HUDEP-2 (cell line): ENCODE measurements at regions not wholly inside any gene's neighbourhood (a gene's known extent, or its start where the extent isn't known, plus 50 kb on each side); places are given as distances from the start of the nearest gene placed in this dataset.
"Not testable (repeated sequence)": the region's sequence is repeated elsewhere in the genome, so short reads cannot be mapped to it uniquely, and the experiment has no call there.

Experiments
- DNase-seq, 76 experiments: peaks; one replicate each; lab custom pipeline; 2025; ENCODE audit not compliant: unreplicated experiment in 76 of 76; lab: John Stamatoyannopoulos, UW

DNA sequence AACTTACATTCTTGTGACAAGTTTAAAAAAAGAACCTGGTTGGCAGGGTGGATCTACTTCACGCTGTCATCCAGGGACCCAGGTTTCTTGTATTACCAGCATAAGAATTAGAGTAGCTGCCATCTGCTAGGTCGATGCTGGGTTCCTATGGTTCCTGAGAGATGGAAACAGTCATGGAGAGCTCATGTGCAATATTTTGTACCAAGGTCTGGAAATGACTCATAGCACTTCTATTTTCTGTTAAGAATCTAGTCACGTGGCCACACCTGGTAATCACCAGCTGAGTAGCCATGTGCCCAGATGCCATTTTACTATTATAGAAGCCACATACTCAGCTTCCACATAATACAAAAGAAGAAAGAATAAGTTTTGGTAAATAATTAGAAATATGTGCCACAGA, 171.3 kb downstream of the CD83 start:
- no peak for DNase-seq

DNA sequence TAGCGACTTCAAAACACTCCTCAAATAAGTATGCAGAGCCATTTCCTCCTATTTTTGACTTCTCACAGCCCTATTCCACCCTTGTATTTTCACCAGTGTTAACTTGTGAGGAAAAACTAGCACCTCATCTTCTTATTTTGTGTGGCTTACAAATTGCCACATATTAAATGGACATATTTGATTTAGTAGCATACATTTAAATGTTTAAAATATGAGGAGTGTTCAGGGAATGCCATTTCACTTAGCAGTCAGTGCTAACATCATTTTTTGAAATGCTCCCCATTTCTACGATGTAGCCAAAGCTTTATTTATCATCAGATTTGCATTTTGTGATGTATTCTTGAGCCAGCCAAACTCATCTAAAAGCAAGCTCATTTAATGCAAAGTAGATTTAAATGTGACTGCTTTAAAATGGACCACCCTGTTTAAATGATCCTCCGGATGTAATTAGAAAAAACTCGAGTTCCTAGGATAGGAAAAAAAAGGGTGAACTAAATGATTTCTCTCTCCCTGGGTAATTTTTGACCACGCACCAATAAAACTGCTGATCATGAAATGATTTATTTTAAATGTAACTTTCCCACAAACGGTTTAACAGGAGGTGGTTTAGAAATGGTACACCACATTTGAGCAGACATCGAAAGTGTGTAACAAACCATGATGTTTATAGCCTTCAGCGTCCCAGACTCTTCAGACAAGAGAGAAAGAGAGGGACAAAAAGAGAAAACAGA, 172.6 kb downstream of the CD83 start:
- no peak for DNase-seq

DNA sequence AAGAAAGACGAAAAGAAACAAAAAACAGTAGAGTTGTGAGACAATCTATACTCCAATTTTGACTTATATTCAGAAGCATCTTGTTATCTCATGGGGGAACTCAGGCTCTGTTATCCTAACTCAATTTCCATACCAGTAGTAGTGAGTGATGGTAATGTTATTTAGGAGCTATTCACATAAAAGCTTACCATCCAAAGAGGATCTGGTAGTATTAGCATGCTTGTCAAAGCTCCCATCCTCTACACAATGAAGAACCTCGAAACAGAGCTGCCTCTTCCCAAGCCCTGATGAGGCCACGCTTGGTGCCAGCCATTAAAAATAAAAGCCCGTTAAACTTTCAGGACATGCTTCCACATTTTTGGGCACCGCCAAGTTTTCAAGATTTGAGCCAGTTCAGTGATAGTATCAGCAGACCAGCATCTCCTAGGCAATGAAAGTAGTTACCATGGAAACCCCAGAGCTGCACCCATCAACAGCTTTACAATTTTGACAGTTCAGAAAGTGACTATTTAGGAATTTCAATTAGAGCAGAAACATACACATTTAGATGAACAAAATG, 173.3 kb downstream of the CD83 start:
- no peak for DNase-seq

DNA sequence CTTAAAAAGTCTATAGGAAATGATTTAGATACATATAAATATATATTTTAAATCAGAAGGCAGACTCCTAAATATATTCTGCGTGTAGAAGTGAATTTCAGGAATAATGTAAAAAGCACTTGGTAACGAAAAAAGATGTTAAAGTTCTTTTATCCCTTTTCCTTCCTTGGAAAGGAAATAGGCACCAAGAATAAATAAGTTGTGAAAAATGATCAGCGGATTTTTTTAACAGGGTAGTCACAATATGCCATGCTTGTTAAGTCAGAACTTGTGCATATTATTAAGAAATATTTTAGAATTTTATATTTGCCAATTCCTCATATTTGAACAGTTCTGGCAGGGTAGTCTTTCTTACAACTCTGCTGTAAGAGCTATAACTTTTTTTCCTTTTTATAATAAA, 173.8 kb downstream of the CD83 start:
- DNase-seq, result no peak

DNA sequence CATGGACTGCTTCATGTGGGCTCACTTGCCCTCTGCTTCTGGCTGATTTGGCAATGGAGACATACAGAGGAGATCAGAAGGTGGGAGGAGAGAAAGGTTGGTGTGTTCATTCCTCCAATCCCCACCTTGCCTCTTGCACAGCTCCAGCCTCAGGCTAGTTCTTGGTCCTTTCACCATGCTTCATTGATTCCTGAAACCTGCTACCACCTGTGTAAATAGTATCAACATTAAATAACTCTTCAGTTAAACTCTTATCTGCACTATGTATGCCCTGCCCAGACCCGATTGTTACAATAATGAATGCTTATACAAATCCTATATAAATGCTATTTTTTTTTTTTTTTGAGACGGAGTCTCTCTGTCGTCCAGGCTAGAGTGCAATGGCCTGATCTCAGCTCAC, 174.5 kb downstream of the CD83 start:
- no peak for DNase-seq

DNA sequence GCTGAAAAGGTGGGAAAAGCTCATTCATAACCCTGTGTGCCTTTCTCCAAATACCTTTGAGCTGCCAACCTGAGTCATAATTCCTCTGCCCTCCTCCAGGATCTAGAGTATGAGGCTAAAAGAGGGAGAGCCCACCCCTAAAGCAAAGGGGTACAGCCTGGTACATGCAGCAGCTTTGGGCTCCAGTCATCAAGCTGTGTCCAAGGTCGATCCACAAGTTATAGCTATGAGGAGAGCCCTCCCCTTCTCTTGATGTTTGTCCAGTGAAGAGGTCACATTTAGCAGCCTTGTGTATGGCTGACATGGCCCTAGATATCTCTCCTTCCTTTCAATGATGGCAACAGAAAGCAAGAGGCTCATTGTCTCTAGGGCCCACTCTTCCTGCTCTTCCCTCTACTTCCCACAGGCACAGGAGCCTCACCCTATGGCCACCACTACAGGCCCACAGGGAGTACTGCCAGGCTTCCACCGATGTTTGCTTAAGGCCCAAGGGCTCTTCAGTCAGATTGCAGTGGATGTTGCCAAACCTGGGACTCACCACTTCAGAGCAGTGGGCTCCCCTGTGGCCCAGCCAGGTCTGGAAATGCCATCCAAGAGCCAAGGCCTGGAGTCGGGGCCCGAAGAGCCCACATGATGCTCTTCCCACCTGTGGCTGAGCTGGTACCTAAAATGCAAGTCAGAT, 176.8 kb downstream of the CD83 start:
- DNase-seq, result no peak

DNA sequence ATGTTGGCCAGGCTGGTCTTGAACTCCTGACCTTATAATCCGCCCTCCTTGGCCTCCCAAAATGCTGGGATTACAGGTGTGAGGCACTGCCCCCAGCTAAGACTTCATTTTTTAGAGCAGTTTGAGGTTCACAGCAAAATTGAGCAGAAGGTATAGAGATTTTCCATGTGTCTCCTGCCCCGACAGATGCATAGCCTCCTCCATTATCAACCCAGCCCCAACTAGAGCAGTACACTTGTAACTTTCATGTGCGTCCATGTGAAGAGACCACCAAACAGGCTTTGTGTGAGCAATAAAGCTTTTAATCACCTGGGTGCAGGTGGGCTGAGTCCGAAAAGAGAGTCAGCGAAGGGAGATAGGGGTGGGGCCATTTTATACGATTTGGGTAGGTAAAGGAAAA, 179.1 kb downstream of the CD83 start:
- not testable (repeated sequence) for DNase-seq

DNA sequence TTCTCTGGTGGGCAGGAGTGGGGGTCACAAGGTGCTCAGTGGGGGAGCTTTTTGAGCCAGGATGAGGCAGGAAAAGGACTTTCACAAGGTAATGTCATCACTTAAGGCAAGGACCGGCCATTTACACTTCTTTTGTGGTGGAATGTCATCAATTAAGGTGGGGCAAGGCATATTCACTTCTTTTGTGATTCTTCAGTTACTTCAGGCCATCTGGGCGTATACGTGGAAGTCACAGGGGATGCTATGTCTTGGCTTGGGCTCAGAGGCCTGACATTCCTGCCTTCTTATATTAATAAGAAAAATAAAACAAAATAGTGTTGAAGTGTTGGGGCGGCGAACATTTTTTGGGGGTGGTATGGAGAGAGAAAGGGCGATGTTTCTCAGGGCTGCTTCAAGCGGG, 179.5 kb downstream of the CD83 start:
- not testable (repeated sequence) for DNase-seq

DNA sequence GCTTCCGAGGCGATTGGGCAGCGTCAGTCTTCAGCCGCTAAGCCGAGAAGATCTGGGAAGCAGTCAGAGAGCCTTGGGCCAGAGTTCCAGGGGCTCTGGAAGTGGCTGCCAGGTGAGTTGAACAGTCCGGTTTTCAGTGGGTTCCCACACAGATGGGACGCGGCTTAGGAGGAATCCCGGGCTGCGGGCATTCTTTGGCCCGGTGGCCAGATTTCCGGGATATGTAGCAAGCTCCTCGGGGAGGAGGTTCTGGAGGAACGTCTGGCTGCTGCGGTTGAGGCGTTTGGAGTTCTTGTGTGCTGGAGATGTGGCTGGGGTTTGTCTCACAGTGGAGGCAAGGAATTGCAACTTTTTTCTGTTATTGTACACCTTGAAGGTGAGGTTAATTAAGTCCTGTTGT, 182.6 kb downstream of the CD83 start:
- not testable (repeated sequence) for DNase-seq

DNA sequence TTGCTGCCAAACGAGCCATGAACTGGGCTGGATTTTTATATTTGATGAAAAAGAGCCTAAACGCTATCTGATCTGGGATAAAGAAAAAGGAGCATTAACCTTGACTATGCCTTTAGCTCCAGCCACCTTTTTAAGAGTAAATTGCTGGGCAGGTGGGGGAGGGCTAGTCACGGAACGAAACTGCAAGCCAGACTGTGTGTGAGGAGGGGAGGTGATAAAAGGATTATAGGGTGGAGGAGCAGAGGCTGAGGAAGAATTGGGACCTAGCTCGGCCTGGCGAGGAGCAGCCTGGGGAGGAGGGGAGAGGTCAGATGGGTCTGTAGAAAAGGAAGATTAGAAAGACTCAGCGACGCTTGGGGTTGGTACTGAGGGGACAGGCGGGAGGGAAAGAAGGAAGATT, 183.1 kb downstream of the CD83 start:
- DNase-seq, result not testable (repeated sequence)

DNA sequence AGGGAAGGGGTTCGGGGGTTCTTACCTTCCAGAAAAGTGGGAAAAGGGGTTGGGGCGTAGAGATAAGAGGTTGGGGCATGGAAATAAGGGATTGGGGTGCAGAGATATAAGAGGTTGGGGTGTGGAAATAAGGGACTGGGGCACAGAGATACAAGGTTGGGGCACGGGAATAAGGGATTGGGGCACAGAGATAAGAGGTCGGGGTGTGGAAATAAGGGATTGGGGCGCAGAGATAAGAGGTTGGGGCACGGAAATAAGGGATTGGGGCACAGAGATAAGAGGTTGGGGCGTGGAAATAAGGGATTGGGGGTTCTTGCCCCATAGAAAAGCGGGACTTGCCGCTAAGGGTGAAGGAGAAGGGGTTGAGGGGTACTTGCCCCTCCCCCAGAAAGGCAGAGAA, 183.9 kb downstream of the CD83 start:
- DNase-seq, result not testable (repeated sequence)

DNA sequence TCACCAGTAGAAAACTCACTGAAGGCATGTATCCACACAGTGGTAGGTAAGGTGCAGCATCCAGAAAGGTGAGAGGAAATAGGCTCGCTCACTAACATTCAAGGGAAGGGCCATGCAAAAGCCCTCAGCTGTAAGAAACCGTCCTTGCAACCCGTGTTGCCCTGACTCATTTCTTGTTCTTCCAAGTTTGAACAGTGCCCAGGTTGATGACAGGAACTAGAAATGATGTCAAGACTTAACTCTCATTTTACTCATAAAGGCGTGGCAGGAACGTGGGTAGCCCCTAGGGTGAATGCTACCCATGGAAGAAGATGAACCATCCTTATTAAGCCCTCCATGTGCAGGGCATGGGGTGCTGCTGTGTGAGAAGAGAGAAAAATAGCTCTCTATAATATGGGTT, 187.6 kb downstream of the CD83 start:
- DNase-seq, result no peak

DNA sequence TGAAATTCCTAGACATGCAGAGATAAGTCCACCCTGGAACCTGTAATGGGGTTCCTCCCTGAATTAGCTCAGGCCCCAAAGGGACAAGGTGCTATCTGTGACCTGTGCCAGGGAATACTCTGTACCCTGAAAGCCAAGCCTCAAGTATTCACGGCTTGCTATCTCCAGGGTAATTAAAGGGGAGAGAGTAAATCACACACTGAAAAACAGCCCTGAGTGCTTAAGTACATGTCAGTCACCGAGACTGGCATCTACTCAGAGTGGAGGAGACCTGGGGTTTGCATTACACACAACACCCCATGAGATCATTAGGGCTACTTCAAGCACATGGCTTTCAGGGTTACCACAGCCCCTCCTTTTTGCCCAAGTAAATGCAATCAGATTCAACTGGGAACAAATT, 188.1 kb downstream of the CD83 start:
- no peak for DNase-seq

DNA sequence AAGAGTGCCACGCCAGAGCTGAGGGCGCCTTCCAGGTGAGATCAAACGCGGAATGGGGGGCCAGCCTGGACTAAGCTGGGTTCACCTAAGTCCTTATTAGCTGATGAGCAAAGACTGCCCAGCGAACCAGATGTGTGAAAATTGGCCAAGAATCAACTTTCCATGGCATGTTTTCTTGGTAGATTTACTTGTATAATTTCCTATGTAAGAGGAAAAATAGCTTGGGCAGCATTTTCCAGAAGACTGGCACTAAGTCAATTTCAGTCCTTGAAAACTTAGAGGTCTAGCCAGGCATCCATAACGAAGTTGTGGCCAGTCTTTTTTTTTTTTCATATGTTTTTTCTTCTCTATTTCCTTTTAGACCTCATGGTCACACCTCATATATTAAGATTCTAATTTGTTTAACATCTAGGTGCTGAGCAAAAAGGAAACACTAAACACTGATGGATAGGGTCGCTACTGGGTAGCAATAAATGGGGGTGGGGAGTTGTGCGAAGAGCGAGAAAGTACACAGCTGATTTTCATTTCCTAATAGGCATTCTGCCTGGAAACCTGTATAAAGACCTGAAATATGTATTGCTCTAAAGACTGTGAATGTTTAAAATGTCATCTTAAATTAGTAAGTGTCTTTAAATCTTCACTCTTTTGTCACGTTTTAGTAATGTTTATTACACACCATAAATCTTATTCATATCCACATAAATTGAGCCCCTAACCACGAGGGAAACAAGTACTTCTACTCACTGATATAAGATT, 188.8 kb downstream of the CD83 start:
- DNase-seq, result no peak

DNA sequence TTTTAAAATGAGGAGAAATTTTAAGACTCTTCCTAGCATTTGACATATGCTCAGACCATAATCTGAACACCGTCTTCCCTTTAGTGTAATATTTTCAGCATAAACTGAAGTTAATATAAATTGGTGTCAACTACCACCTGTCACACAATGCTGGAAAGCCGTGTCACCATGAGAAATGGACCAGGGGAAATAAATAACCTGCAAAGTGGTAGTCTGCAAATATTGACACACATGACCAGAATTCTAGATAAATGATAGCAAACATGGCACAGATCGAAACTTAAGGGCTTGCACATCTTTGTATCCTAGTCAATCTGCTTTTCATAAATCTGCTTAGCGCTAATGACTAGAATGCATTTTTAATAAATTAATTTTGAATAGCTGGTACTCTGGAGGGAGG, 191.9 kb downstream of the CD83 start:
- no peak for DNase-seq

DNA sequence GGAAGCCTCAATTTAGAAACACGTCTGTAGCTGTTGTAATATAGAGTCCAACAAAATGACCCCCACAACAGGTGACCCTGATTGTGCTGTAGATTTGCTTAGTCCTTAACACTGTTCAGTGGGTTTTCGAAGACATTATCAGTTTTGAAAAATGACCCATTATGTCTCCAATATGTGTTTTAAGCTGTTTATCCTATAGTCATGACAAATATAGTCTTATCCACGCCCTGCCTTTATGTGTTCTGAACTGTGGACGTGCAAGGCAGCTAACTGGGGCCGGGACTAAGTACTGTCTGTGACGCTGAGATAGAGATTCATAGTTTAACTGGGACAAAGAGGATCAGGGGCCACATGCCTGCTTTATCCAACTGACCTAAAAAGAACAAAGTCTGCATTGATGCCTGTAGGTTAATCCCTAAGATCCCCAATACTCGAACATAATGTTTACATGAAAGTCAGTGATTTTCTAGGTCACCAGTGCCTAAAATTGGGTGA, 192.4 kb downstream of the CD83 start:
- no peak for DNase-seq

DNA sequence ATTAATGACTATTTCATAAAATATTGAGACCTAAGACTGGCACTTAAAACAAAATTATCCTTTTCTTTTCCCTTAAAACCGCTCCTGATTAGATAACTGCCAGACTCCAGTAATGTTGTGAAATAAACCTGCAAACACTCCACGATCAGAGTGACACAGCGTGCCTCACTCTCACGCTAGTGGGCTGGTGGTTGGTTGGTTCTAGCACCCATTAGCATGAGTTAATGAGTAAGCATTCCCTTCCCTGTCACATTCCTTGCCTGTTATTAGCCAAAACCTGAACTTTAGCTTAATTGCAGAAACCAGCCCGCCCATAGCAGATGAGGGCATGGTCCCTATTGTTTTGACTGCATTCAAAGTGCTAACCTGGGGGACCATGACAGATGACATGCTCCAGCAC, 193.4 kb downstream of the CD83 start:
- DNase-seq, result no peak

DNA sequence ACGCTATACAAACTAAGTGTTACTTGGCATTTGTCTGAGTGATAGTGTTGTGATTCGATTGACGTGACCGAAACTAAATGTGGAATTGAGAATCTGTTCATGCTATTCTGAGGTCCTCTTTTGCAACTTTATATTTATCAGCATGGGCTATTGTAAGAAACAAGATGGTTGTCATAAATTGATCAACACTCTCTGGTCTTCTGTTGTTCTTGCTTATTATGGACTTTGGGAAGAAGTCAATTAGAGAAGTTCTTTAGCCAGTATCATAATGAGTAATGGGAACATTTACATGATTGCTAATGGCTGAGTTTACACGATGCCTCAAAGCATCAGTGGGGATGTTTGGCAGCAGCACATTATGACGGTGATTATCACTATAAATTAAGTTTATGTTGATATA, 195.0 kb downstream of the CD83 start:
- no peak for DNase-seq

DNA sequence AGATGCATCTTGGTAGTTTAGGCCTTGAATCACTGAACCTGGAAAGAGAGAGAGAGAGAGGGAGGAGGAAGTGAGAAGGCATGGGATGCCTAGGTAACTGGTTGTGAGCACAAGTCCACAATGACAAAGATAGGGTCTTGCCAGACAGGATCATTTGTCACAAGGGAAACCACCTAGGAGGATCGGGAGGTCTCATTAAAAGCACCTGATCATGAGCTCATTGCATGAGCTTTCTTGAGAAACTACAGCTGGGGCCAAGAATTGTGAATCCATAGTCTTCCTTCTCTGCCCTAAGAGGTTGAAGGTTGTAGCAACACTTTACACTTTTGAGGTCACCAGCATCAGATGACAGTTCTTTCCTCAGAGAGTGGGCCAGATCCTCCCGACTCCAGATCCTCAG, 195.7 kb downstream of the CD83 start:
- DNase-seq, result no peak

DNA sequence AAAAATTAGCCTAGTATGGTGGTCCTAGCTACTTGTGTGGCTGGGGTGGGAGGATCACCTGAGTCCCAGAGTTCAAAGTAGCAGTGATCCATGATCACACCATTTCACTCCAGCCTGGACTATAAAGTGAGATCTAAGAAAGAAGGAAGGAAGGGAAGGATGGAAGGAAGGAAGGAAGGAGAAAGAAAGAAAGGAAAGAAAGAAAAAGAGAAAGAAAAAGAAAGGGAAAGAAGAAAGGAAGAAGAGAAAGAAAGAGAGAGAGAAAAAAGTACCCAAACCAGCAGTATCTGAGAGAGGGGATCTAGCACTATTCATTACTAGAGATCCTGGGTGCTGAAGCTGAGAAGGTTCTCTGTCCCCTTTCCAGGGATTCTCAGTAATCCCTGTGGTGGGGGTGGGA, 197.8 kb downstream of the CD83 start:
- DNase-seq, result no peak

DNA sequence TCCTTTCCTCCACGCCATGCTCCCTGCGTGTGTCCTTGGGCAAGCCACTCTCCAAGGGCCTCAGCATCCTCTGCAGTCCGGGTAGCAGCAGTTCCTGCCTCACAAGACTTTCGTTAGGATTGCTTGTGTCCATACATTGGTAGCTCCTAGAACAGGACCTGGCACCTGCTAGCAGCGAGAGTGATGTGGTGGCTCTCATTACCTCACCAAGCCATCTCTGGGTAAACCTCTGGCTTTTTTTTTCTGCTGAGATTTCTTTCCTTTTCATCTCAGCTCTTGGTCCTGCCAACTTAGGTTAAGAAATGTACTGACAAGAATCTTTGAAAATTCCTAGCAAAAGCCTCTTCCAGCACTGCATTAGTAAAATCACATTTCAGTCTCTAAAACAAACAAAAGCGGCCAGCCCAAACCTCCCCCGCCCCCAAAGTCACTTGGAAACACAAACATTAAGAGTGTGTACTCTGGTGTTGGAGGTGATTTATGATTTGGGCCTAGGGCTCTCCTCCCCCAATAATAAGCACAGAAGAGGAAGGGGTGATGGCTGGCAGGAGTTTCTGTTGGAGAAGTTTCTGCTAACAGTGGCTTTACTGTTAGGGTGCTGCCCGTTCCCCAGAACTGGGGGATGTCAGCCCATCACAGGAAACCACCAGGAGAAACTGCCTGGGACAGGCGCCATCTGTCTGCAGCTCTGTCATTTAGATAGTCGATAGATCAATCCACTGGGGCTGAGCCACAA, 199.2 kb downstream of the CD83 start:
- DNase-seq, result no peak
